ENCODE measurements at regions not wholly inside any gene's neighbourhood (a gene's known extent, or its start where the extent isn't known, plus 50 kb on each side); places are given as distances from the start of the nearest gene placed in this dataset.

- TF ChIP-seq CTCF (conservative IDR thresholded peaks at IDR 0.05): no peak
- no peak overlapping the region for H3K27ac ChIP-seq
Measured at GRCh38 chr2:126810001-126810400, 88.7 kb upstream of the TEX51 start.

DNA sequence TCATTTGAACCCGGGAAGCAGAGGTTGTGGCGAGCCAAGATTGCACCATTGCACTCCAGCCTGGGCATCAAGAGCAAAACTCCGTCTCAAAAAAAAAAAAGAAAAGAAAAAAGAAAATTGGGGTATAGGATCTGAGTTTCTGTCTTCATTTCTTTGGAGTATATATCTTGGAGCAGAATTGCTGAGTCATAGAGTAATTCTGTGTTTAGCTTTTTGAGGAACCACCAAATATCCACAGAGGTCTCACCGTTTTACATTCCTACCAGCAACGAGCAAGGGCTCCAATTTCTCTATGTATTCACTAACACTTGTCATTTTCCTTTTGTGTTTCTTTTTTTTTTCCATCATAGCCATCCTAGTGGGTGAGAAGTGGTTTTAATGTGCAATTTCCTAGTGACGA lies 87.6 kb upstream of the TEX51 start:
- H3K27ac ChIP-seq: no peak overlapping the region
- TF ChIP-seq CTCF (conservative IDR thresholded peaks at IDR 0.05): no peak

- no peak for TF ChIP-seq CTCF (conservative IDR thresholded peaks at IDR 0.05)
- no peak overlapping the region for H3K27ac ChIP-seq
Measured at GRCh38 chr2:126817172-126817571, 81.5 kb upstream of the TEX51 start.

DNA sequence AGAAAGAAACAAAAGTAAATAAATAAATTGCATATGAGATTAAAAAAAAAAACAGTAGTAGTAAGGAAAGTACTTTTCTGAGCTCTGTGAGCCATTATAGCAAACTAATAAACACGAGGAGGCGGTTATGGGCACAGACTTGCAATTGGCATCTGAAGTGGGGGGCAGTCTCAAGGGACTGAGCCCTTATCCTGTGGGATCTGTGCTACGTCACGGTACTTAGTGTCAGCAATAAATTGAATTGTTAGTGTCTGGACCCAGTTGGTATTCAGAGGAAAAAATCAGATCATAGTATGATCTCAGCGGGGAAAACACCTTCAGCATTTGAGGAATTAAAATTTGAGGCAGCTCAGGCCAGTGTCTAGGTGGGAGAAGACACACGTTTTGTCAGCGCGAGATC lies 76.6 kb upstream of the TEX51 start:
- no peak for TF ChIP-seq CTCF (conservative IDR thresholded peaks at IDR 0.05)
- no peak overlapping the region for H3K27ac ChIP-seq

DNA sequence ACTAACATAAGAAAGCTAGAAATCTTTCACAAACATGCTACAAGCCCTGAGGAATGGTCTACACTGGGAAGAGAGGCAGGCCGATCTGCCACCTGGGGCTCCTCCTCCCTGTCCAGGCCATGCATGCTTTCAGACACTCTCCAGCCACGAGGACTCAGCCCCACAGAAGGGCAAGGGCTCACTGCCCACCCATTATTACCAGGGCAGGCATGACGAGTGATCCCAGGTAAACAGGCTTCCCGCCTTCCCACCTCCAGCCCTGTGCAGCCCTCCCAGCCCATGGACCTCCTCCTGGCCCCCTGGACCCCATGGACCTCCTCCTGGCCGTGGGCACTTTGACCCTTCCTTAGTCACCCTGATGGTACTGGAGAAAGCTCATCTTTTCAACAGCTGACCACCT lies 75.8 kb upstream of the TEX51 start:
- no peak overlapping the region for H3K27ac ChIP-seq
- TF ChIP-seq CTCF (conservative IDR thresholded peaks at IDR 0.05): no peak

DNA sequence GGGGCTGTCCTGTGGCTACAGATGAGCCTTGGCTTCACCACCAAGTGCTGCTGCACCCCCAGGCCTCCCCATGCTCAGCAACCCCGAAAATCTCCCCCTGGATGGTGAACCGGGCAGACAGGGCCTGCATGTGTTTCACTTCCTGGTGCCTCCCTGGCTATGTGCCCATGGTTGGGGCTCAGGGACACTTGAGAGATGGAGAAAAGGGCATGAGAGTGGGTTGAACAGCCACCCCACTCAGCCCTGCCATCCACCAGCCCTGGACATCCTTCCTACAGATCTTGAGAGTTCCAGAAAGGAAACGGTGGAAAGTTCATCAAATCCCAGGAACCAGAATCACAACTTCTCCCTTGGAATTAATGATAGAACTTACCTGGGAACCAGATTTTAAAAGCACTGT lies 74.7 kb upstream of the TEX51 start:
- no peak for TF ChIP-seq CTCF (conservative IDR thresholded peaks at IDR 0.05)
- no peak overlapping the region for H3K27ac ChIP-seq

DNA sequence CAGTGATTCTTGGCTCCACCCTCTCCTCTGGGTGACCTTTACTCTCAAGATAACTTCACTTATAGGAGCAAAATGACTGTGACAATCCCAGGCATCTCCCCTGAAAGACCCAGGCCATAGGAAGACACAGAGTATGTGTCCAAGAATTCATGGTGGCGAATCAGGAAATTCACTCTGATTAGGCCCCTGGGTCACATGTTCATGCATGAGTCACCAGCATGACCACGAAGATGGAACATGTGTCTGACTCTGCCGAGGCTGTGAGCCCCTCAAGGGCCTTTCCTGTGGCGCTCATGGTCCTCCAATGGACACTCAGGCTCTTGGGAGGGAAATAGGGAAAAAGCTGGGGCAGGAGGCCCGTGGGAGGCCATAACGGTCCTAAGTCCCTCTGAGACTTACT lies 74.0 kb upstream of the TEX51 start:
- no peak for TF ChIP-seq CTCF (conservative IDR thresholded peaks at IDR 0.05)
- H3K27ac ChIP-seq: no peak overlapping the region

GRCh38 chr2:126825316-126825715 lies 73.4 kb upstream of the TEX51 start:
- TF ChIP-seq CTCF (conservative IDR thresholded peaks at IDR 0.05): no peak
- H3K27ac ChIP-seq: no peak overlapping the region

Measured in VCaP (cell line).